ENCODE measurements at regions not wholly inside any gene's neighbourhood (a gene's known extent, or its start where the extent isn't known, plus 50 kb on each side); places are given as distances from the start of the nearest gene placed in this dataset.

GRCh38 chr5:118174671-118175070, 813.7 kb downstream of the DTWD2 start (continued):
- TF ChIP-seq, protein P1, sequence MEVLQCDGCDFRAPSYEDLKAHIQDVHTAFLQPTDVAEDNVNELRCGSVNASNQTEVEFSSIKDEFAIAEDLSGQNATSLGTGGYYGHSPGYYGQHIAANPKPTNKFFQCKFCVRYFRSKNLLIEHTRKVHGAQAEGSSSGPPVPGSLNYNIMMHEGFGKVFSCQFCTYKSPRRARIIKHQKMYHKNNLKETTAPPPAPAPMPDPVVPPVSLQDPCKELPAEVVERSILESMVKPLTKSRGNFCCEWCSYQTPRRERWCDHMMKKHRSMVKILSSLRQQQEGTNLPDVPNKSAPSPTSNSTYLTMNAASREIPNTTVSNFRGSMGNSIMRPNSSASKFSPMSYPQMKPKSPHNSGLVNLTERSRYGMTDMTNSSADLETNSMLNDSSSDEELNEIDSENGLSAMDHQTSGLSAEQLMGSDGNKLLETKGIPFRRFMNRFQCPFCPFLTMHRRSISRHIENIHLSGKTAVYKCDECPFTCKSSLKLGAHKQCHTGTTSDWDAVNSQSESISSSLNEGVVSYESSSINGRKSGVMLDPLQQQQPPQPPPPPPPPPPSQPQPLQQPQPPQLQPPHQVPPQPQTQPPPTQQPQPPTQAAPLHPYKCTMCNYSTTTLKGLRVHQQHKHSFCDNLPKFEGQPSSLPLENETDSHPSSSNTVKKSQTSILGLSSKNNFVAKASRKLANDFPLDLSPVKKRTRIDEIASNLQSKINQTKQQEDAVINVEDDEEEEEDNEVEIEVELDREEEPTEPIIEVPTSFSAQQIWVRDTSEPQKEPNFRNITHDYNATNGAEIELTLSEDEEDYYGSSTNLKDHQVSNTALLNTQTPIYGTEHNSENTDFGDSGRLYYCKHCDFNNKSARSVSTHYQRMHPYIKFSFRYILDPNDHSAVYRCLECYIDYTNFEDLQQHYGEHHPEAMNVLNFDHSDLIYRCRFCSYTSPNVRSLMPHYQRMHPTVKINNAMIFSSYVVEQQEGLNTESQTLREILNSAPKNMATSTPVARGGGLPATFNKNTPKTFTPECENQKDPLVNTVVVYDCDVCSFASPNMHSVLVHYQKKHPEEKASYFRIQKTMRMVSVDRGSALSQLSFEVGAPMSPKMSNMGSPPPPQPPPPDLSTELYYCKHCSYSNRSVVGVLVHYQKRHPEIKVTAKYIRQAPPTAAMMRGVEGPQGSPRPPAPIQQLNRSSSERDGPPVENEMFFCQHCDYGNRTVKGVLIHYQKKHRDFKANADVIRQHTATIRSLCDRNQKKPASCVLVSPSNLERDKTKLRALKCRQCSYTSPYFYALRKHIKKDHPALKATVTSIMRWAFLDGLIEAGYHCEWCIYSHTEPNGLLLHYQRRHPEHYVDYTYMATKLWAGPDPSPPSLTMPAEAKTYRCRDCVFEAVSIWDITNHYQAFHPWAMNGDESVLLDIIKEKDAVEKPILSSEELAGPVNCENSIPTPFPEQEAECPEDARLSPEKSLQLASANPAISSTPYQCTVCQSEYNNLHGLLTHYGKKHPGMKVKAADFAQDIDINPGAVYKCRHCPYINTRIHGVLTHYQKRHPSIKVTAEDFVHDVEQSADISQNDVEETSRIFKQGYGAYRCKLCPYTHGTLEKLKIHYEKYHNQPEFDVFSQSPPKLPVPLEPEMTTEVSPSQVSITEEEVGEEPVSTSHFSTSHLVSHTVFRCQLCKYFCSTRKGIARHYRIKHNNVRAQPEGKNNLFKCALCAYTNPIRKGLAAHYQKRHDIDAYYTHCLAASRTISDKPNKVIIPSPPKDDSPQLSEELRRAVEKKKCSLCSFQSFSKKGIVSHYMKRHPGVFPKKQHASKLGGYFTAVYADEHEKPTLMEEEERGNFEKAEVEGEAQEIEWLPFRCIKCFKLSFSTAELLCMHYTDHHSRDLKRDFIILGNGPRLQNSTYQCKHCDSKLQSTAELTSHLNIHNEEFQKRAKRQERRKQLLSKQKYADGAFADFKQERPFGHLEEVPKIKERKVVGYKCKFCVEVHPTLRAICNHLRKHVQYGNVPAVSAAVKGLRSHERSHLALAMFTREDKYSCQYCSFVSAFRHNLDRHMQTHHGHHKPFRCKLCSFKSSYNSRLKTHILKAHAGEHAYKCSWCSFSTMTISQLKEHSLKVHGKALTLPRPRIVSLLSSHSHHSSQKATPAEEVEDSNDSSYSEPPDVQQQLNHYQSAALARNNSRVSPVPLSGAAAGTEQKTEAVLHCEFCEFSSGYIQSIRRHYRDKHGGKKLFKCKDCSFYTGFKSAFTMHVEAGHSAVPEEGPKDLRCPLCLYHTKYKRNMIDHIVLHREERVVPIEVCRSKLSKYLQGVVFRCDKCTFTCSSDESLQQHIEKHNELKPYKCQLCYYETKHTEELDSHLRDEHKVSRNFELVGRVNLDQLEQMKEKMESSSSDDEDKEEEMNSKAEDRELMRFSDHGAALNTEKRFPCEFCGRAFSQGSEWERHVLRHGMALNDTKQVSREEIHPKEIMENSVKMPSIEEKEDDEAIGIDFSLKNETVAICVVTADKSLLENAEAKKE (CRISPR knock-in tag; IDR thresholded peaks at IDR 0.05): no peak
- TF ChIP-seq CREB1 (CRISPR knock-in tag; IDR thresholded peaks at IDR 0.05; ENCODE audit: low read depth): no peak
- no peak for TF ChIP-seq NANOG (IDR thresholded peaks at IDR 0.05; ENCODE audit: borderline replicate concordance)
- no peak for TF ChIP-seq EZH2 (IDR thresholded peaks at IDR 0.05; ENCODE audit: low read depth, unreplicated experiment)
- no peak for TF ChIP-seq ZNF114 (CRISPR knock-in tag; IDR thresholded peaks at IDR 0.05)
- no peak for TF ChIP-seq REST (IDR thresholded peaks at IDR 0.05; ENCODE audit: unreplicated experiment)
- TF ChIP-seq, protein P2, sequence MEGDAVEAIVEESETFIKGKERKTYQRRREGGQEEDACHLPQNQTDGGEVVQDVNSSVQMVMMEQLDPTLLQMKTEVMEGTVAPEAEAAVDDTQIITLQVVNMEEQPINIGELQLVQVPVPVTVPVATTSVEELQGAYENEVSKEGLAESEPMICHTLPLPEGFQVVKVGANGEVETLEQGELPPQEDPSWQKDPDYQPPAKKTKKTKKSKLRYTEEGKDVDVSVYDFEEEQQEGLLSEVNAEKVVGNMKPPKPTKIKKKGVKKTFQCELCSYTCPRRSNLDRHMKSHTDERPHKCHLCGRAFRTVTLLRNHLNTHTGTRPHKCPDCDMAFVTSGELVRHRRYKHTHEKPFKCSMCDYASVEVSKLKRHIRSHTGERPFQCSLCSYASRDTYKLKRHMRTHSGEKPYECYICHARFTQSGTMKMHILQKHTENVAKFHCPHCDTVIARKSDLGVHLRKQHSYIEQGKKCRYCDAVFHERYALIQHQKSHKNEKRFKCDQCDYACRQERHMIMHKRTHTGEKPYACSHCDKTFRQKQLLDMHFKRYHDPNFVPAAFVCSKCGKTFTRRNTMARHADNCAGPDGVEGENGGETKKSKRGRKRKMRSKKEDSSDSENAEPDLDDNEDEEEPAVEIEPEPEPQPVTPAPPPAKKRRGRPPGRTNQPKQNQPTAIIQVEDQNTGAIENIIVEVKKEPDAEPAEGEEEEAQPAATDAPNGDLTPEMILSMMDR (conservative IDR thresholded peaks at IDR 0.05; ENCODE audit: low read depth in 2 of 2): no peak

Data from GM23338 (cell line).